ENCODE measurements at regions not wholly inside any gene's neighbourhood (a gene's known extent, or its start where the extent isn't known, plus 50 kb on each side); places are given as distances from the start of the nearest gene placed in this dataset.

DNA sequence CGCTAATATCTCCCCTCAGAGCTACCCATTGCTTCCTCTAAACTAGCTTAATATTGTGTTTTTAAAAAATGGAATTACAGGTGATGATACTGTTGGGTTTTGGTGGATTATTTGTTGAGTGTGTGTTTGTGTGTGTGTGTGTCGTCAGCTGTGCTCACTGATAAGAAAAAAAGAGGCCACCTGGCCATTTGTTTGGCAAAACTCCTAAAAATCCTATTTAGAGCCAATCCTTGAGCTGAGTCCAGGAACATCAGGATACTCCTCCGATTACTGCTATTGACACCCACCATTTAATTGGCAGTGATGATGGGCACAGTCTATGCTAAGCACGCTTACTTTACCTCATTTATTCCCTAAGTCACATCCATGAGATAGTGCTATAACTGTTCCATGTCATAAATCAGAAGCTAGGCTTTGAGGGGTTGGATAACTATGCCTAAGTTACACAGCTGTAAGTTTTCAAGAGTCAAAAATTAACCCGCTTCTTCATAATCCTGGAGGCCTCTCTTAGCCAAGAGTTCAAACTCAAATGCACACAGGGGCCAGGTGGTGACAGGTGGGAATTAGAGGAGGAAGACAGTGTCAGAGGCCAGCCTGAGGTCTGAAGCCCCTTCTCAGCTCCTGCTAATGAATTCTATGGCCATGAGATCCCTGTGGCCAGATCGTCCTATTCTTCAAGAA is 1026.6 kb upstream of the TMEM132C start:
- no peaks in the 10 kb centered on the region for H3K9me3 Mint-ChIP-seq
- no peak overlapping the region for H3K4me3 Mint-ChIP-seq
- no peaks in the 10 kb centered on the region for H3K36me3 Mint-ChIP-seq
- no peak for ATAC-seq
- DNase-seq (ENCODE audit: low spot score in 2 of 2), result no peak
- no peaks in the 10 kb centered on the region for H3K4me1 Mint-ChIP-seq
- H3K27ac Mint-ChIP-seq, result no peak overlapping the region

DNA sequence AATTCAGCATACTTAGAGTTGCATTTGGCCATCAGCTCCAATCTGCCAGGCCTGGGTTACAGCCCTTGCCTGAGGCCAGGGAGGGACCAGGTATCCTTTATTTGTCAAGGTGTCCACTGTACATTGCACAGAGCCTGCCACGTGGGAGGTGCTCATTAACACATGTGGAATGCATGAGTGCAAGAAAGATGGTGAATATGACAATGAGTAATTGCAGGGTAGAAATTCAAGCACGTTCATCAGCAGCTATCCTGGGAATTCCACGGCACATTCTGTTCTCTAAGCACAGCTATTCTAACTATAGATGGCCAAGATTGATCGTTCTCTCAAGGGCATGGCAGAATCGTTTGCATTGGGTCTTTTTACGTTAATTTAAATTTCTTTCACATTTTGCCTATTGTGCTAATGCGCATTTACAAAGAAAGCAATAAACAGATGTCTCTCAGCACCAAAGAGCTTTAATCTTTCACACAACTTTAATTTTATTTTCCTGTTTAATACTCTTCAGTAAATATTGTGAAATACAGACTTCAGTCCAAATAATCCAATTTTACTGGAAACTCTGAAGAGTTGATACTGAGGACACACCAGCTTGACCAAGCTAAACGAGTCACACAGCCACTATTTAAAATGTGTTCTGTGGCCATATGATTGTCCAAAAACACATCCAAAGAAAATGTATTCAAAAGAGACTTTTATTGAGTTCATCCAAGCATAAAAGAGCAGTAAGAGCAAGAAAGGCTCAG is 1025.7 kb upstream of the TMEM132C start:
- H3K4me3 Mint-ChIP-seq, result no peak overlapping the region
- H3K4me1 Mint-ChIP-seq, result no peaks in the 10 kb centered on the region
- ATAC-seq (no peak), DNase-seq (ENCODE audit: low spot score in 2 of 2) (no peak)
- H3K27ac Mint-ChIP-seq, result no peak overlapping the region
- H3K36me3 Mint-ChIP-seq, result no peaks in the 10 kb centered on the region
- H3K9me3 Mint-ChIP-seq, result no peaks in the 10 kb centered on the region

- Mint-ChIP-seq H3K27ac (no peak overlapping the region), H3K4me1 (no peaks in the 10 kb centered on the region), H3K36me3 (no peaks in the 10 kb centered on the region), H3K4me3 (no peak overlapping the region), H3K9me3 (no peaks in the 10 kb centered on the region)
- DNase-seq (ENCODE audit: low spot score in 2 of 2) (no peak), ATAC-seq (no peak)
Observed at GRCh38 chr12:127245009-127245408, 1022.0 kb upstream of the TMEM132C start.

DNA sequence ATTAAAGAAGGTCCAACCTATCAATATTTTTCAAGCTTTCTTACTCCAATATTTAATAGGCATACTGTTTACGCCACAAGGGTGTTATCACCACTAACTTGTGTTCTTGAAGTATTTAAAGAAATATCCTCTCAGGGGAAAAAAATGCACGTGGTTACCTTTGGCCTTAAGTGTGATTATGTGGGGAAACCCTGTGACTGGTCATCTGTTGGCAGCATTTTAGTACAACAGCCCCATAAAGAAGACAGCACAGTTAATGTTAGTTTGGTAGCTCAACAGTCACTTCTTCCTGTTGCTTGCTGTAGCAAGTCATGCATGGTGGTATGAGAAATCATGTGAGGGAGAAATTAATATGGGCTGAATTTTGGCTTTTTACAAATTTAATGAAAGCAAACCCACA is 1021.5 kb upstream of the TMEM132C start:
- H3K4me1 Mint-ChIP-seq, result no peaks in the 10 kb centered on the region

GRCh38 chr12:127247937-127248336 is 1019.0 kb upstream of the TMEM132C start:
- H3K9me3 Mint-ChIP-seq, result no peaks in the 10 kb centered on the region

More for the DNA sequence above, 1021.5 kb upstream of the TMEM132C start:
- Mint-ChIP-seq H3K27ac (no peak overlapping the region), H3K36me3 (no peaks in the 10 kb centered on the region), H3K9me3 (no peaks in the 10 kb centered on the region), H3K4me3 (no peak overlapping the region)
- ATAC-seq (no peak), DNase-seq (ENCODE audit: low spot score in 2 of 2) (no peak)

GRCh38 chr12:127249428-127249827 is 1017.5 kb upstream of the TMEM132C start:
- Mint-ChIP-seq H3K4me1 (no peaks in the 10 kb centered on the region), H3K9me3 (no peaks in the 10 kb centered on the region), H3K27ac (no peak overlapping the region), H3K4me3 (no peak overlapping the region), H3K36me3 (no peaks in the 10 kb centered on the region)
- DNase-seq (ENCODE audit: low spot score in 2 of 2), result no peak
- ATAC-seq, result no peak

More at GRCh38 chr12:127247937-127248336, 1019.0 kb upstream of the TMEM132C start:
- no peak overlapping the region for H3K4me3 Mint-ChIP-seq
- H3K27ac Mint-ChIP-seq, result no peak overlapping the region
- no peak for DNase-seq (ENCODE audit: low spot score in 2 of 2)
- no peaks in the 10 kb centered on the region for H3K36me3 Mint-ChIP-seq
- ATAC-seq, result no peak
- H3K4me1 Mint-ChIP-seq, result no peaks in the 10 kb centered on the region

- Mint-ChIP-seq H3K27ac (no peak overlapping the region), H3K4me1 (no peaks in the 10 kb centered on the region), H3K9me3 (no peaks in the 10 kb centered on the region), H3K36me3 (no peaks in the 10 kb centered on the region), H3K4me3 (no peak overlapping the region)
- ATAC-seq, result no peak
- no peak for DNase-seq (ENCODE audit: low spot score in 2 of 2)
Observed at GRCh38 chr12:127253797-127254327, 1013.1 kb upstream of the TMEM132C start.

GRCh38 chr12:127254420-127254955 is 1012.5 kb upstream of the TMEM132C start:
- no peak for ATAC-seq
- Mint-ChIP-seq H3K9me3 (no peaks in the 10 kb centered on the region), H3K4me3 (no peak overlapping the region), H3K27ac (no peak overlapping the region), H3K36me3 (no peaks in the 10 kb centered on the region), H3K4me1 (no peaks in the 10 kb centered on the region)
- no peak for DNase-seq (ENCODE audit: low spot score in 2 of 2)

- Mint-ChIP-seq H3K4me3 (no peak overlapping the region), H3K36me3 (no peaks in the 10 kb centered on the region), H3K27ac (no peak overlapping the region), H3K9me3 (no peaks in the 10 kb centered on the region), H3K4me1 (no peaks in the 10 kb centered on the region)
- DNase-seq (ENCODE audit: low spot score in 2 of 2), result no peak
- no peak for ATAC-seq
Observed at GRCh38 chr12:127257366-127257935, 1009.5 kb upstream of the TMEM132C start.

- Mint-ChIP-seq H3K4me1 (no peaks in the 10 kb centered on the region), H3K27ac (no peak overlapping the region), H3K4me3 (no peak overlapping the region), H3K9me3 (peaks cover 6% of the 10 kb centered on the region), H3K36me3 (no peaks in the 10 kb centered on the region)
- ATAC-seq (no peak), DNase-seq (ENCODE audit: low spot score in 2 of 2) (no peak)
Observed at GRCh38 chr12:127260531-127260930, 1006.4 kb upstream of the TMEM132C start.

- no peaks in the 10 kb centered on the region for H3K4me1 Mint-ChIP-seq
- DNase-seq (ENCODE audit: low spot score in 2 of 2) (no peak), ATAC-seq (no peak)
- peaks cover 6% of the 10 kb centered on the region for H3K9me3 Mint-ChIP-seq
- no peak overlapping the region for H3K4me3 Mint-ChIP-seq
- no peaks in the 10 kb centered on the region for H3K36me3 Mint-ChIP-seq
- no peak overlapping the region for H3K27ac Mint-ChIP-seq
Observed at GRCh38 chr12:127260999-127261398, 1006.0 kb upstream of the TMEM132C start.

DNA sequence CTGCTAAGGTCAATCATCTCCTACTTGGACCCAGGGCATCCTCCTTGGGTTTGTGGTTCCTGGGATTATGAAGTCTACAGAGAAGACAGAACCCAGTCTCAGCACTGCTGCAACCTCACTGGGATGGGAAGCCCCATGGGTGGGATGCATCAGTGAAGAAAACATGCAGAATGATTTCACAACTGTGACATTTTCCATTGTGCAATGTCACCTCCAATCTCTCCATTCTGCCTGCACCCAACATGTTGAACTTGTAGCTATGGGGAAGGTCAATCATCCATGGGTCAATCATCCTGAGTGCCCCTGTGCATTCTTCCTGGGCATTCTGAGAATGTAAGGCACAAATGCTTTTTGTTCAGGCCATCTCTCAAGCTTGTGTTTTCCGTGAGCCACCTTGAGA is 1004.4 kb upstream of the TMEM132C start:
- no peak for DNase-seq (ENCODE audit: low spot score in 2 of 2)
- peaks cover 6% of the 10 kb centered on the region for H3K9me3 Mint-ChIP-seq
- H3K36me3 Mint-ChIP-seq, result no peaks in the 10 kb centered on the region
- H3K27ac Mint-ChIP-seq, result no peak overlapping the region
- no peak for ATAC-seq
- no peaks in the 10 kb centered on the region for H3K4me1 Mint-ChIP-seq
- no peak overlapping the region for H3K4me3 Mint-ChIP-seq

DNA sequence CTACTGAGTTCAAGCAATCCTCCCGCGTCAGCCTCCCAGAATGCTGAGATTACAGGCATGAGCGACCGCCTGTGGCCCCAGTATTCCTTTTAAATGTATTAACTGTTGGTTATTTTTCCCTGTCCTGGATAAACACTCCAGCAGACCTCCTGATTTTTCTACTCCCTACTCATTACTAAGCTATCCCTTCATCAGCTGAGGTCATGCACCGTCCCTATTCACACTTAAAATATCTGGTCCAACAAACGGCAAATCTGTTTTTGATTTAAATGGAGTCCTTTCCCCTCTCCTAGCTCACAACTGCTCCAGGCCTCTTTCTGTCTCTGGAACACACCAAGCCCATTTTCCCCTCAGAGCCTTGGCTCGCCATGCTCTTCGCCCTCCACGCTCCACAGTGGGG is 1003.3 kb upstream of the TMEM132C start:
- Mint-ChIP-seq H3K4me1 (no peaks in the 10 kb centered on the region), H3K27ac (no peak overlapping the region), H3K4me3 (no peak overlapping the region), H3K9me3 (peaks cover 6% of the 10 kb centered on the region), H3K36me3 (no peaks in the 10 kb centered on the region)
- no peak for ATAC-seq
- no peak for DNase-seq (ENCODE audit: low spot score in 2 of 2)

DNA sequence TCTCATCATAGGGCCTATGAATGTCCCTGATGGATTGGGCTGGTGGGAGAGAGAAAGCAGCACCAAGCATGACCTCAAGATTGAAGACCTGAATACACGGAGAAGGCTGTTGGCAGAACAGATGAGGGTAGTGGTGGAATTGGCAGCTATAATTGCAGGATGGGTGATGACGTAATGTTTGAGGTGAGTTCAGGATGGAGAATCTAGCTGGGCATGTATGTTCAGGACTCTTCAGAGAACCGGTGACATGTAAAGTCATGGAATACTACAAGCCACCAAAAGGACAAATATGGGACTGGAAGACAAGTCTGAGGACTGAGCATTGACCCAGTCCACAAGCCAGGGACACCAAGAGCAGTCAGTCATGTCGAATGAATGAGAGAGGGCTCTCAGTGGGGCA is 999.8 kb upstream of the TMEM132C start:
- peaks cover 6% of the 10 kb centered on the region for H3K9me3 Mint-ChIP-seq
- H3K4me1 Mint-ChIP-seq, result no peaks in the 10 kb centered on the region
- DNase-seq (ENCODE audit: low spot score in 2 of 2), result no peak
- no peaks in the 10 kb centered on the region for H3K36me3 Mint-ChIP-seq
- H3K4me3 Mint-ChIP-seq, result no peak overlapping the region
- H3K27ac Mint-ChIP-seq, result no peak overlapping the region
- ATAC-seq, result no peak

DNA sequence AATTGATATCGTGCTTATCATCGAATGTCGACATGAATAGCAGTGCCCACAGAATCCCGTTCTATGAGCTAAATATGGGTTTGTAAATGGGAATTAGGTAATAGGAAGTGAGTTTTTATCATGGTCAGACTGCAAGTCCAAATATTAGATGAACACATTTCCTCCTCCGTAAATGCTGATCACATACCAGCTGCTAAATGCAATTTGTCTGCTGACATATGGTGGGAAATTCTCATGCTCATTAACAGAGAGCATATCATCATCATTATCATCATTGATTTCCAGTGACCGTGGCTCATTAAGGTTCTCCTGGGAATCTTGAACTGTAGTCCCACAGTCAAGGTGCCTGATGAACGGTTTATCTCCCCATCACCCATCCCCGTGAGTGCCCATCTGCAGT is 998.8 kb upstream of the TMEM132C start:
- no peaks in the 10 kb centered on the region for H3K36me3 Mint-ChIP-seq
- ATAC-seq, result no peak
- no peaks in the 10 kb centered on the region for H3K4me1 Mint-ChIP-seq
- no peak for DNase-seq (ENCODE audit: low spot score in 2 of 2)
- peaks cover 6% of the 10 kb centered on the region for H3K9me3 Mint-ChIP-seq
- H3K4me3 Mint-ChIP-seq, result no peak overlapping the region
- H3K27ac Mint-ChIP-seq, result no peak overlapping the region

All from stimulated activated effector memory CD8-positive, alpha-beta T cell treated with anti-CD3 and anti-CD28 coated beads, Interleukin-12 subunit alpha, Interleukin-12 subunit beta, amount 100 ng/mL, for 72 hours (primary cell).